Karpas-422 (cell line): ENCODE measurements at regions not wholly inside any gene's neighbourhood (a gene's known extent, or its start where the extent isn't known, plus 50 kb on each side); places are given as distances from the start of the nearest gene placed in this dataset.
"Not testable (repeated sequence)": the region's sequence is repeated elsewhere in the genome, so short reads cannot be mapped to it uniquely, and the experiment has no call there.

Experiments used
- DNase-seq: peaks from one replicate; pipeline ENCODE4 v3.0.0-alpha.2; 2015
- H2AFZ ChIP-seq: fragments of 200-600 bp; sonication (generic); 2 replicates; pipeline ENCODE4 v1.6.1; 2014; ENCODE audit warnings: antibody characterized with exemption, low read length, mixed read lengths
- H3K27ac ChIP-seq: fragments of 200-600 bp; sonication (generic); 2 replicates; pipeline ENCODE4 v1.5.1; 2014; ENCODE audit warnings: mild to moderate bottlenecking, low read length, moderate library complexity
- H3K27me3 ChIP-seq: fragments of 200-600 bp; sonication (generic); 2 replicates; pipeline ENCODE4 v1.6.1; 2014; ENCODE audit warnings: low read length, mixed read lengths
- H3K36me3 ChIP-seq: fragments of 200-600 bp; sonication (generic); 2 replicates; pipeline ENCODE4 v1.6.1; 2014; ENCODE audit warnings: low read length, mixed read lengths; ENCODE audit not compliant: insufficient read depth
- H3K4me1 ChIP-seq: fragments of 200-600 bp; sonication (generic); 2 replicates; pipeline ENCODE4 v1.6.1; 2014; ENCODE audit warnings: mild to moderate bottlenecking, low read length, mixed read lengths
- H3K4me2 ChIP-seq: fragments of 200-600 bp; sonication (generic); 2 replicates; pipeline ENCODE4 v1.6.1; 2014; ENCODE audit warnings: low read length, low read depth, mild to moderate bottlenecking; ENCODE audit not compliant: poor library complexity, severe bottlenecking
- H3K4me3 ChIP-seq: fragments of 200-600 bp; sonication (generic); 2 replicates; pipeline ENCODE4 v1.5.1; 2014; ENCODE audit warnings: mild to moderate bottlenecking, antibody characterized with exemption, low read length, mixed read lengths
- H3K79me2 ChIP-seq: fragments of 200-600 bp; sonication (generic); 2 replicates; pipeline ENCODE4 v1.6.1; 2014; ENCODE audit warnings: mild to moderate bottlenecking, low read length, mixed read lengths
- H3K9ac ChIP-seq: fragments of 200-600 bp; sonication (generic); 2 replicates; pipeline ENCODE4 v1.6.0; 2014; ENCODE audit warnings: low read length
- H3K9me2 ChIP-seq: fragments of 200-600 bp; sonication (generic), shearing (Covaris generic); replicated peaks from 2 replicates; pipeline ENCODE4 v1.6.0; 2014; ENCODE audit warnings: mild to moderate bottlenecking, low read length, moderate library complexity; ENCODE audit not compliant: insufficient read depth
- H3K9me3 ChIP-seq: fragments of 300-700, 200-600 bp; sonication (generic); 2 replicates; pipeline ENCODE4 v1.6.1; 2014; ENCODE audit warnings: low read length, mixed read lengths
- H4K20me1 ChIP-seq: fragments of 200-600 bp; sonication (generic); 2 replicates; pipeline ENCODE4 v1.6.1; 2014; ENCODE audit warnings: mild to moderate bottlenecking, antibody characterized with exemption, low read length, low read depth; ENCODE audit not compliant: insufficient read depth

DNA sequence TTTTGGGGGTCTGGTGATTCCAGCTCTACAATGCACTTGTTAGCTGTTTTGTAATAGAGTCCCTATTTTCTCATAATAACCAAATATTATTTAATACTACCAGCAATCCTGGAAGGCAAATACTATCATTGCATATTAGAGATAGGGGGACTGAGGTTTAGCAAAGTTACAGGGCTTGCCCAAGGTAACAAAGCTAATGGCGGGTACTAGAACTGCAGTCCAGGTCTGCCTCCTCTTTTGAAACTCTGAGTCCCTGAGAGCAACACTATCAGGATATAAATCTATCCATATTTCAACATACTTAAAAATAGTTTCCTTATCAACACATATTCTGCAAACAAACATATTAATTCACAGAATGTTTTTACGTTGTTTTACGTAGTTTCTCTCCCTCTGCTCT is 235.5 kb upstream of the ACVR2A start:
- H3K4me2 ChIP-seq, result no peak overlapping the region
- H3K79me2 ChIP-seq, result no peaks in the 10 kb centered on the region
- H3K27me3 ChIP-seq, result no peaks in the 10 kb centered on the region
- no peaks in the 10 kb centered on the region for H3K9me3 ChIP-seq
- no peaks in the 10 kb centered on the region for H4K20me1 ChIP-seq
- no peaks in the 10 kb centered on the region for H3K4me1 ChIP-seq
- no peak overlapping the region for H3K9ac ChIP-seq
- no peak overlapping the region for H2AFZ ChIP-seq
- no peak overlapping the region for H3K27ac ChIP-seq
- H3K36me3 ChIP-seq, result no peaks in the 10 kb centered on the region
- no peak for DNase-seq
- H3K9me2 ChIP-seq, result no peaks in the 10 kb centered on the region
- H3K4me3 ChIP-seq, result no peak overlapping the region

DNA sequence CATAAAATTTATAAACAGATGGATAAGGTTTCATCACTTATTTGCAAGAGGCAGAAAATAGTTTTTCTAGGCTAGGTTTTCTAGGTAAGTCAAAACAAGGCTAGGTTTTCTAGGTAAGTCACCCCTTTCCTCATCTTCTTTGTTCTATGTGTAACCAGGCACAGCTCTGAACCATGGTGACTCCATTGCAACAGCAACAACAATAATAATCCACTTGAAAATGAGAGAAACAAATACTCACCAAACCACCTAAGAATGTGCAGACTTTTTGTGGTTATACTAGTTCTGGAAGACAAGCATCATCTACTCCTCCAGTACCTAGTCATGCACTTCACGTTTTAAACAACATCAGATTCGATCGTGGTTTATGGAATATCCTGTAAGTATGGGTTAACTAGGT is 237.4 kb upstream of the ACVR2A start:
- Histone ChIP-seq H3K27me3 (no peaks in the 10 kb centered on the region), H3K4me3 (no peak overlapping the region), H2AFZ (no peak overlapping the region), H3K27ac (no peak overlapping the region), H3K79me2 (no peaks in the 10 kb centered on the region), H3K4me1 (no peaks in the 10 kb centered on the region), H3K9me2 (no peaks in the 10 kb centered on the region), H3K36me3 (no peaks in the 10 kb centered on the region), H3K9me3 (no peaks in the 10 kb centered on the region), H3K9ac (no peak overlapping the region), H4K20me1 (no peaks in the 10 kb centered on the region), H3K4me2 (no peak overlapping the region)
- no peak for DNase-seq

DNA sequence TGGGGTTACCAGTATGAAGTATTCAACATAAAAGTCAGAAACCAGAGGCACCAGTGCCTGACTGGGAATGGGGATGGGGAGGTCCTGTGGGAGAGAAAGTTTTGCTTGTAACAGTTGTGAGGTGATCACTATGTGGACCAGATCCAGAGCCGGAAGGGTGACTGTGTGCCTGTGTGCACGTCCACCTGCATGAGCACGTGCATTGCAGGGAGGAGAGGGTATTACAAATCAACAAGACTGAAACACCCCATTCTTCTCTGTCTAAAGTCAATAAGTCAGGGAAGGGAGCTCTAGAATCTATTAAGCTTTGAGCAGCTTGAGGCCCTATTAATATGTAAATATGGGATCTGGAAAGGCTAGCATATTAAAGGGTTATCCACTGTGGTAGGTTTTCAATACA is 241.0 kb upstream of the ACVR2A start:
- Histone ChIP-seq H3K27me3 (no peaks in the 10 kb centered on the region), H3K4me2 (no peak overlapping the region), H3K79me2 (no peaks in the 10 kb centered on the region), H3K27ac (no peak overlapping the region), H2AFZ (no peak overlapping the region), H3K4me1 (no peaks in the 10 kb centered on the region), H3K9me3 (no peaks in the 10 kb centered on the region), H3K4me3 (no peak overlapping the region), H3K9me2 (no peaks in the 10 kb centered on the region), H3K36me3 (no peaks in the 10 kb centered on the region), H3K9ac (no peak overlapping the region), H4K20me1 (no peaks in the 10 kb centered on the region)
- DNase-seq, result no peak

DNA sequence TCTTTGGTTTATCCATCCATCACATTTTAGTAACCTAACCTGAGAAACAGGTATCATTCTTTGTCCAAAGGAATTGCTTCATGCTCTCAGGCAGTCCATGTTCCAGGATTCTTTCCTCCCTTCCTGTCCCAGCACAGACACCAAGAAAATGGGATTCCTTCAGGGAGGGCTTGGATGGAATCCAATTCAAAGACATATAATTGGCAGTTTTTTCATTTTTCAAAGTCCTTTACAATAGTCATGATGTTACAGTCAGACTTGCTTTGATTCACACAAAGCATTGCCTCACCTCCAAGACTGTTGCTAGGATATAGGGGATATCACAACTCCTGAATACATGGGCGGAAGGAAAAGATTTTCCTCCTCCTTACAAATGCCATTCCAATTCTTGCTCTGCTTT is 241.4 kb upstream of the ACVR2A start:
- no peak for DNase-seq
- no peaks in the 10 kb centered on the region for H3K9me2 ChIP-seq
- H3K27me3 ChIP-seq, result no peaks in the 10 kb centered on the region
- no peaks in the 10 kb centered on the region for H3K4me1 ChIP-seq
- no peak overlapping the region for H3K4me3 ChIP-seq
- no peaks in the 10 kb centered on the region for H3K36me3 ChIP-seq
- no peaks in the 10 kb centered on the region for H4K20me1 ChIP-seq
- H3K4me2 ChIP-seq, result no peak overlapping the region
- H3K27ac ChIP-seq, result no peak overlapping the region
- no peak overlapping the region for H3K9ac ChIP-seq
- no peak overlapping the region for H2AFZ ChIP-seq
- H3K9me3 ChIP-seq, result no peaks in the 10 kb centered on the region
- H3K79me2 ChIP-seq, result no peaks in the 10 kb centered on the region

DNA sequence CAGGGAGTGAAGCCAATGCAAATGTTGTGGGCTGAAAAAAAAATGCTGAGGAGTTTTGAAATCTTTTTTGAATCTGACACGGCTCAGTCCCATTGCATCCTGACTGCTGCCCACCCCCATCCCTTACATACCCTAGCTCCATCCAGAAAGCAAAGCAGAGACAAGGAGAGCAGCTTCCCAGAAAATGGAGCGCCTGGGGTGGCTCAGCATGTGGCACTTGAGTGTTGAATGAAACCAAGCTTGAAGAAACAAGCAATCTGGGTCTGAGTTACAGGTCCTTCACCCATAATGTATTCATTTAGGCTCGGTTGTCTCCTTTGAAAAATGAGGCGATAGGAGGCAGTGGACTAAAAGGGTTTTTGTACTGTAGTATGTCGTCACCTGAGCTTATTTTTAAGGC is 244.2 kb upstream of the ACVR2A start:
- DNase-seq, result no peak
- Histone ChIP-seq H3K4me1 (no peaks in the 10 kb centered on the region), H3K9me2 (no peaks in the 10 kb centered on the region), H3K9me3 (no peaks in the 10 kb centered on the region), H2AFZ (no peak overlapping the region), H3K27me3 (no peaks in the 10 kb centered on the region), H3K4me3 (no peak overlapping the region), H3K27ac (no peak overlapping the region), H4K20me1 (no peaks in the 10 kb centered on the region), H3K36me3 (no peaks in the 10 kb centered on the region), H3K4me2 (no peak overlapping the region), H3K79me2 (no peaks in the 10 kb centered on the region), H3K9ac (no peak overlapping the region)

DNA sequence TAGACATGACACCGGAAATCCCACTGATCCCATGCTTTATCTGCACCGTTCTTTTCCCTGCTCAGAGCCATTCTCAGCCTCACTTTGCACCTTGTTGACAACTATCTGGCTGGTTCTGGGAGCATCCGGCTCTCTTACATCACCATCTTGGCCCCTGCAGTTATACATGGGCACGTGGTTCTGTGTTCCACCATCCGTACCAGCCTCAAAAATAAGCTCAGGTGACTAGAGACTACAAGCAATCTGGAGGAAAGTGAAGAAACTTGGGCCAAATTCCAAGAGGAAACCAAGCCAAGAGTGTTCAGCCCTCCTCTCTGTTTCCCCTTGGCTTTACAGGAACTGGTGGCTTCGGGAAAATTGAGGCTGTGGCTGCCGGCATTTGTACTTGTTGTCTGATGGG is 244.6 kb upstream of the ACVR2A start:
- Histone ChIP-seq H3K9me3 (no peaks in the 10 kb centered on the region), H3K9me2 (no peaks in the 10 kb centered on the region), H3K4me3 (no peak overlapping the region), H3K27me3 (no peaks in the 10 kb centered on the region), H3K4me1 (no peaks in the 10 kb centered on the region), H3K27ac (no peak overlapping the region), H2AFZ (no peak overlapping the region), H3K9ac (no peak overlapping the region), H4K20me1 (no peaks in the 10 kb centered on the region), H3K36me3 (no peaks in the 10 kb centered on the region), H3K4me2 (no peak overlapping the region), H3K79me2 (no peaks in the 10 kb centered on the region)
- no peak for DNase-seq

DNA sequence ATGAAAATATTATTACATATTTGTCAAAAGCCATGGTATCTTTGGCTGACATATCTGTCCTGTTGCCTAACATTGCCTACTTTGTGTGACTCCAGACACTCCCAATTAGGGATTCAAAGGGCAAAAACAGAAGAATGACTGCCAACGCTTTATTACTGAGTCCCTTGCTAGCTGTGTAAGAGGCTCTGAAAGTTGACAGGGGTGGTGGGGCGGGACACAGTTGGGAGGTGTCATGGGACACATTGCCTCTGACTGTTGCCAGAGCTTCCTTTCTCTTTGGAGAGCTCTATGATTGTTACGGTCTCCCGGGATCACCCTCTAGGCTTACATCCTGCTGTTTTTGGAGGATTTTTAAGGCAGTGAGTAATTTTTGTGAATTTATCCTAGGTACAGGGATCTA is 249.6 kb upstream of the ACVR2A start:
- Histone ChIP-seq H3K9me3 (no peaks in the 10 kb centered on the region), H2AFZ (no peak overlapping the region)
- DNase-seq, result no peak

DNA sequence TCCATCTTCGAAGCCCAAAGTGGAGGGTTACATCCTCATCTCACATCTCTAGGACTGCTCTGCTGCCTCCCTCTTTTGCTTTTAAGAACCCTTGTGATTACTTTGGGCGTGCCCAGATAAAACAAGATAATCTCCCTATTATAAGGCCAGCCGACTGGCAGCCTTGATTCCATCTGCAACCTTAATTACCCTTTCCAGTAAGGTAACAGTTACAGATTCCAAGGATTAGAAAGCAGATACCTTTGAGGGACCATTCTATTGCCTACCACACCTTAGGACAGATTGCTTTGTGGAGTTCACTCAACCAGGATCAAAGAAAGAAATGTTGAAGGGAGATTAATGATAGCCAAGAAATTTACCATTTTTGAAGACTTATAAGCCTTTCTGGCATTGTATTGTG is 250.8 kb upstream of the ACVR2A start:
- no peaks in the 10 kb centered on the region for H3K79me2 ChIP-seq
- no peak overlapping the region for H3K4me2 ChIP-seq
- no peak overlapping the region for H2AFZ ChIP-seq
- H3K9me3 ChIP-seq, result no peaks in the 10 kb centered on the region
- H3K9me2 ChIP-seq, result no peaks in the 10 kb centered on the region
- DNase-seq, result no peak
- H3K9ac ChIP-seq, result no peak overlapping the region
- H3K4me3 ChIP-seq, result no peak overlapping the region
- no peaks in the 10 kb centered on the region for H3K36me3 ChIP-seq
- H3K27me3 ChIP-seq, result no peaks in the 10 kb centered on the region
- H3K27ac ChIP-seq, result no peak overlapping the region
- H4K20me1 ChIP-seq, result no peaks in the 10 kb centered on the region
- H3K4me1 ChIP-seq, result no peaks in the 10 kb centered on the region

More for the DNA sequence above, 249.6 kb upstream of the ACVR2A start:
- no peaks in the 10 kb centered on the region for H3K4me1 ChIP-seq
- H3K27ac ChIP-seq, result no peak overlapping the region
- no peaks in the 10 kb centered on the region for H3K36me3 ChIP-seq
- no peak overlapping the region for H3K9ac ChIP-seq
- no peaks in the 10 kb centered on the region for H4K20me1 ChIP-seq
- H3K4me3 ChIP-seq, result no peak overlapping the region
- no peaks in the 10 kb centered on the region for H3K27me3 ChIP-seq
- no peaks in the 10 kb centered on the region for H3K9me2 ChIP-seq
- no peaks in the 10 kb centered on the region for H3K79me2 ChIP-seq
- no peak overlapping the region for H3K4me2 ChIP-seq

DNA sequence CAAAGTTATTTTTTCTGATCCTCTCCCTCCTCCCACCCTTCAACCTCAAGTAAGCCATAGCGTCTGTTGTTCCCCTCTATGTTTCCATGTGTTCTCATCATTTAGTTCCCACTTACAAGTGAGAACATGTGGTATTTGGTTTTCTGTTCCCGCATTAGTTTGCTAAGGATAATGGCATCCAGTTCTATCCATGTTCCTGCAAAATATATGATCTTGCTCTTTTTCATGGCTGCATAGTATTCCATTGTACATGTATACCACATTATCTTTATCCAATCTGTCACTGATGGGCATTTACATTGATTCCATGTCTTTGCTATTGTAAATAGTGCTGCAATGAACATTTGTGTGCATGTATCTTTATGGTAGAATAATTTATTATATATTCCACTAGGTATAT is 252.0 kb upstream of the ACVR2A start:
- not testable (repeated sequence) for H3K4me1 ChIP-seq, H3K9me2 ChIP-seq, H3K79me2 ChIP-seq, H4K20me1 ChIP-seq, H2AFZ ChIP-seq, H3K27ac ChIP-seq, H3K27me3 ChIP-seq, H3K9me3 ChIP-seq, DNase-seq, H3K4me2 ChIP-seq, H3K4me3 ChIP-seq, H3K9ac ChIP-seq, H3K36me3 ChIP-seq
